GM20000 (cell line): ENCODE measurements at regions not wholly inside any gene's neighbourhood (a gene's known extent, or its start where the extent isn't known, plus 50 kb on each side); places are given as distances from the start of the nearest gene placed in this dataset.

Source experiments
- DNase-seq: peaks from one replicate; pipeline ENCODE4 v3.0.0; 2012; ENCODE audit warnings: low spot score
- TF ChIP-seq, protein P1 (sequence below): IDR thresholded peaks from 2 replicates; pipeline ENCODE4 v1.5.1; 2012; ENCODE audit warnings: mild to moderate bottlenecking, control low read depth; ENCODE audit errors: extremely low read depth, missing control alignments

GRCh38 chr22:27389727-27390075, 411.9 kb downstream of the MN1 start:
- DNase-seq: no peak
- TF ChIP-seq, protein P1, sequence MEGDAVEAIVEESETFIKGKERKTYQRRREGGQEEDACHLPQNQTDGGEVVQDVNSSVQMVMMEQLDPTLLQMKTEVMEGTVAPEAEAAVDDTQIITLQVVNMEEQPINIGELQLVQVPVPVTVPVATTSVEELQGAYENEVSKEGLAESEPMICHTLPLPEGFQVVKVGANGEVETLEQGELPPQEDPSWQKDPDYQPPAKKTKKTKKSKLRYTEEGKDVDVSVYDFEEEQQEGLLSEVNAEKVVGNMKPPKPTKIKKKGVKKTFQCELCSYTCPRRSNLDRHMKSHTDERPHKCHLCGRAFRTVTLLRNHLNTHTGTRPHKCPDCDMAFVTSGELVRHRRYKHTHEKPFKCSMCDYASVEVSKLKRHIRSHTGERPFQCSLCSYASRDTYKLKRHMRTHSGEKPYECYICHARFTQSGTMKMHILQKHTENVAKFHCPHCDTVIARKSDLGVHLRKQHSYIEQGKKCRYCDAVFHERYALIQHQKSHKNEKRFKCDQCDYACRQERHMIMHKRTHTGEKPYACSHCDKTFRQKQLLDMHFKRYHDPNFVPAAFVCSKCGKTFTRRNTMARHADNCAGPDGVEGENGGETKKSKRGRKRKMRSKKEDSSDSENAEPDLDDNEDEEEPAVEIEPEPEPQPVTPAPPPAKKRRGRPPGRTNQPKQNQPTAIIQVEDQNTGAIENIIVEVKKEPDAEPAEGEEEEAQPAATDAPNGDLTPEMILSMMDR: no peak

- TF ChIP-seq, protein P1: no peak
- DNase-seq: no peak
Measured at GRCh38 chr22:27391092-27391770, 410.3 kb downstream of the MN1 start.

DNA sequence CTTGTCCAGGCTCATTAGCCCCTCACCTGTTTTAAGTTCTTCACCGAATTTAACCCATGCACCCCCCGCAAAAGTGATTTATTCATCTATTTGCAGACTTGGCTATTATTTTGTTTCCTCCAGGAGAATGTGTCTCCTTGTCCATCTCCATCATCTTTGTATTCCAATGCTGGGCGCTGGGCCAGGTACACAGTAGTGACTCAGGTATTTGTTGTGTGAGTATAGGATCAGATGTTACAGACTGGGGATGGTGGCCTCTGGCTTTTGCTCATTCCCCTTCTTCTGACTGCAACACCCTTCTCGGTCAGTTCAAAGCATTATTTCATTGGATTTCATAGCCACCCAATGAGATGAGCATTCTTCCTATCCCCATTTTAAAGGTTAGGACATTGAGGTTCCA, 408.2 kb downstream of the MN1 start:
- DNase-seq: no peak

DNA sequence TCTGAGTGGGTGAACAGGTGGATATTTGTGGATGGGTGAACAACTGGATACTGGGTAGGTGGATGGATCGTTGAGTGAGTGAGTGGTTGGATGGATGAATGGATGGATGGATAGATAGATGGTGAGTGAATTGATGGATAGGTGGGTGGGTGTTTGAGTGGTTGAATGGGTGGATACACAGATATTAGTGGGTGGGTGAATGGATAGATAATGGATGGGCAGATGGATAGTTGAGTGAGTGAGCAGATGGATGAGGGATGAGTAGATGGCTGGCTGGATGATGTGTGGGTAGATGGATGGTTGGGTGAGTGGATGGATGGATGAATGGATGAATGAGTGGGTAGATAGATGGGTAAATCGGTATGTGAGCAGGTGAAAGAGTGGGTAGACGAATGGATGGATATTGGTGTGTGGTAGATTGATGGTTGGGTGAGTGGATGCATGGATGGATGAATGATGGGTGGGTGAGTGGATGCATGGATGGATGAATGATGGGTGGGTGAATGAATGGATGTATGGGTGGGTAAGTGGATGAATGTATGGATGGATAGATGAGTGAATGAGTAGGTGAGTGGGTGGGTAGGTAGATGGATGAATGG, 406.7 kb downstream of the MN1 start:
- no peak for DNase-seq
- TF ChIP-seq, protein P1: no peak

More for the DNA sequence above, 408.2 kb downstream of the MN1 start:
- TF ChIP-seq, protein P1: no peak

GRCh38 chr22:27397036-27397953, 404.3 kb downstream of the MN1 start:
- TF ChIP-seq, protein P1: no peak
- DNase-seq: no peak

- TF ChIP-seq, protein P1: no peak
- no peak for DNase-seq
Measured at GRCh38 chr22:27397954-27398342, 403.6 kb downstream of the MN1 start.

DNA sequence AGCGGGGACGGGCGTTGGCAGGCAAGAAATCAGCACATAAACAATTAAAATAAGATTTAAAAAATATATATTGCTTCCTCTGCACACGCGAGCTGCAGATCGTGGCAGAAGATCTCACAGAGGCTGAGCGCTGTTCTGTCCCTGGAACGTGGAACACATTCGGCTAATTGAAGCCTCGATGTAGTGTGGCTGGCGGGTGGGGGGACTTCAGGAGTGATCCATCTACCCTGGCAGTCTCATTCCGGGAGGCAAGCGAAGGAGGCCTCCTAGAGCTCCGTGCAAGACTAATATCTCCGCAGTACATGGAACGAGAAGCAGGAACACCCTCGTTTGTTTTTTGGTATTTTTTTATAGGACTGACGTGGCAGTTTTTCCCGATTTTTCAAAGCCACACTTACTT, 402.4 kb downstream of the MN1 start:
- DNase-seq: no peak
- TF ChIP-seq, protein P1: no peak
